ENCODE measurements at regions not wholly inside any gene's neighbourhood (a gene's known extent, or its start where the extent isn't known, plus 50 kb on each side); places are given as distances from the start of the nearest gene placed in this dataset.
A peak's percentile ranks its signal among the peaks of the same experiment; 100 is the strongest.

- peak; percentile 68 for DNase-seq
Measured at GRCh38 chr6:19771753-19772336, 65.3 kb upstream of the ID4 start.

- DNase-seq, result no peak
Measured at GRCh38 chr6:19772891-19773290, 64.3 kb upstream of the ID4 start.

DNA sequence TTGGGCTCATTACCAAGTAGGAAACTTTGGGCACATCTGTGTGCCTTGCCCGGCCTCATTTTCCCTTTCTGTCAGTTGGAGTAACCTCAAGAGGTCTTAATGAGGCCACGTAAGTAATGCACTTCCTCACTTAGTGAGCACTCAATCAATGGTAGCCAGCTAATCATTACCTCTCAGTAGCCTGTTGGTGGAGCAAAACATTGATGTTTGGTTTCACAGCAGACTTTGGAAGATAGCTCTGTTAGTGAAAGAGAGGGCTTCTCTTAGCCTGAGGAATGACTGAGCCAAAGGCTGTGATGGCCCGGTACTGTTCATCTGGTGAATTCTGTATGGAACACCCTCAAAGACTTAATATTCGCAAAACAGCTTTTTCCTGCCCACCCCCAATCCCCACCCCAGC lies 55.9 kb upstream of the ID4 start:
- no peak for DNase-seq

DNA sequence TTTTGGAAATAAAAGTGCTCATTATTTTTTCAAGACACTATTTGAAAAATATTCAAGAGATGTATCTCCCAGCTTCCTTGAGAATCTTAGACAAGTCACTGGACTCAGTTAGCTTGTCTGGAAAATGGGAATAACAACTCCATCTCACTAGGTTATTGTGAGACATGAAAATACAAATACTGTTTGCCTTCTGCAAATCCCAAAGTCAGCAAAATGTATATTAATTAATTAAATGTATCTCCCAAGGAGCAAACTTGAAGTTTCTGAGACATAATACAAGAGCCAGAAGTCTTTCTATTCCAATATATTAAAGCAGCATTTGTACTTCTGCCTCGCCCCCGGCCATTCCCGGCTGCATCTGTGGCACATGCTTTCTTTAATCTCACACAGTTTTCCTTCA lies 54.6 kb upstream of the ID4 start:
- no peak for DNase-seq
